GM12865 (cell line): ENCODE measurements at regions not wholly inside any gene's neighbourhood (a gene's known extent, or its start where the extent isn't known, plus 50 kb on each side); places are given as distances from the start of the nearest gene placed in this dataset.

Source experiments
- DNase-seq: peaks from one replicate; pipeline ENCODE4 v3.0.0; 2010; ENCODE audit warnings: low read depth
- H3K4me3 ChIP-seq: 2 replicates; pipeline ENCODE4 v1.5.1; 2011; ENCODE audit warnings: mild to moderate bottlenecking, low read depth, low read length, control low read depth
- TF ChIP-seq, protein P1 (sequence below): IDR thresholded peaks from 2 replicates; pipeline ENCODE4 v1.5.1; 2011; ENCODE audit warnings: low read length, control low read depth, low read depth, inconsistent platforms; ENCODE audit not compliant: insufficient read depth; ENCODE audit errors: missing control alignments

DNA sequence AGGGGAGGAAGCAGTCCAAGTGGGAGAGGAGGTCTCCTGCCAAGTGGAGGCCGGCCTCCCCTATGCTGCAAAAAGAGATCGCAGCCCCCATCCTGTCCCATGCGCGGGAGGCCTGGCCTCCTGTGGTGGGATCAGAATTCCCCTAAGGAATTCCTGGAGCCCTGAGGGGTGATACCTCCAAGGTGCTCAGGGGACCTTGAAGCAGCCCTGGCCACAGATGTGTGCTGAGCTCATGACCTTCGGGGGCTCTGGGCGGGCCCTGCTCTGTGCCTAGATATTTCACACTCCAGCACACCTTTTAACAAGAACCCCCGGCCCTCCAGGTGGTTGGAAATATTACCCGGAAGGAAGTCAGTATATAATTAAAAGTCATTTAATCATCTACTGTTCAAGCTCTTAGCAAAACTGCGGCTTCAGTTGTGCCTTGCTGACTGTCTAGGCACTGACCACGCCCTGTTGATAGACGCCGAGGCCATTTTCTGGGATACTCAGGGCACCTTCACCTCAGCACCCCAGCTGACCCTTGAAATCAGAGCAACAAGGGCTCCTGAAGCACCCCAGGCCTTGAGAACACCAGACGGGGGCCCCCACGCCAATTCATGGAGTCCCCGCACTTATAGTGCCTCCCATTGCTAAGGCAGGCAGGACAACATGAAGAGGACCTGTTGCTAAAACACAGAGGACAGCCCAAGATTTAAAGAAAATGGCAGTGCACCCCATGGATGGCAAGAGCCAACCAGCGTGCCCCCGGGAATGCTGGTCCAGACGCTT, 119.1 kb downstream of the NDUFA10 start:
- TF ChIP-seq, protein P1, sequence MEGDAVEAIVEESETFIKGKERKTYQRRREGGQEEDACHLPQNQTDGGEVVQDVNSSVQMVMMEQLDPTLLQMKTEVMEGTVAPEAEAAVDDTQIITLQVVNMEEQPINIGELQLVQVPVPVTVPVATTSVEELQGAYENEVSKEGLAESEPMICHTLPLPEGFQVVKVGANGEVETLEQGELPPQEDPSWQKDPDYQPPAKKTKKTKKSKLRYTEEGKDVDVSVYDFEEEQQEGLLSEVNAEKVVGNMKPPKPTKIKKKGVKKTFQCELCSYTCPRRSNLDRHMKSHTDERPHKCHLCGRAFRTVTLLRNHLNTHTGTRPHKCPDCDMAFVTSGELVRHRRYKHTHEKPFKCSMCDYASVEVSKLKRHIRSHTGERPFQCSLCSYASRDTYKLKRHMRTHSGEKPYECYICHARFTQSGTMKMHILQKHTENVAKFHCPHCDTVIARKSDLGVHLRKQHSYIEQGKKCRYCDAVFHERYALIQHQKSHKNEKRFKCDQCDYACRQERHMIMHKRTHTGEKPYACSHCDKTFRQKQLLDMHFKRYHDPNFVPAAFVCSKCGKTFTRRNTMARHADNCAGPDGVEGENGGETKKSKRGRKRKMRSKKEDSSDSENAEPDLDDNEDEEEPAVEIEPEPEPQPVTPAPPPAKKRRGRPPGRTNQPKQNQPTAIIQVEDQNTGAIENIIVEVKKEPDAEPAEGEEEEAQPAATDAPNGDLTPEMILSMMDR: no peak
- DNase-seq: no peak
- no peak overlapping the region for H3K4me3 ChIP-seq

DNA sequence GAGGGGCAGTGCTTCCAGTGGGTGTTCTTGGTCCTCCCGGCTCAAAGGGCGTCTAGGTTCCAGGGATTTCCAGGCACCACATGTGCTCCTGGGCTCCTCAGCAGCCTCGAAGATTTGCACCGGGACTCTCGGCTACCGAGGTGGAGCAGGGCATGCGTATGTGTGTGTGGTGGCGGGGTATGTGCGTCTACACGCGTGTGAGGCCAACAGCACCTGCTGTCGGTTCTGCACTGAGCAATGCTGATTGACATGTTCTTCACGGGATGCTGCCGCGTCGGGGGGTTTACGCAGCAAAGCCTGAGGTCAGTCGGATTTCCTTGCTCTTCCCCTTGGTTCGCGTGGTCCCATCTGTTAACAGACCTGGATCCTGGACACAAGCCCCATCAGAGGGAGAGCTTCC, 119.8 kb downstream of the NDUFA10 start:
- TF ChIP-seq, protein P1: no peak
- DNase-seq: no peak
- no peak overlapping the region for H3K4me3 ChIP-seq

DNA sequence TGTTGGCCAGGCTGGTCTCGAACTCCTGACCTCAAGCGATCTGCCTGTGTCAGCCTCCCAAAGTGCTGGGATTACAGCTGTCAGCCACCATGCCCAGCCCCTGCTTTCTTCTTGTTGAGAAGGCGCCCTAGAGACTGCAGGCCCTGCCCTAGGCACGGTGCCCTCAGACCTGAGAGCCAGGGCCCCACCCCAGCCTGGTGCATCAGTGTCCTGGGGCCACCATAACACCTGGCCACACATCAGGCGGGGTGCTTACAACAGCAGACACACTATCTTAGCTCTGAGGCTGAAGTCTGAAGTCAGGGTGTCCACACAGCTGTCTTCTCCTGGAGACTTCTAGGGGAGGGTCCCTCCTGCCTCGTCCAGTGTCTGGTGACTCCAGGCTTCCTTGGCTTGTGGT, 120.6 kb downstream of the NDUFA10 start:
- TF ChIP-seq, protein P1: no peak
- DNase-seq: no peak

DNA sequence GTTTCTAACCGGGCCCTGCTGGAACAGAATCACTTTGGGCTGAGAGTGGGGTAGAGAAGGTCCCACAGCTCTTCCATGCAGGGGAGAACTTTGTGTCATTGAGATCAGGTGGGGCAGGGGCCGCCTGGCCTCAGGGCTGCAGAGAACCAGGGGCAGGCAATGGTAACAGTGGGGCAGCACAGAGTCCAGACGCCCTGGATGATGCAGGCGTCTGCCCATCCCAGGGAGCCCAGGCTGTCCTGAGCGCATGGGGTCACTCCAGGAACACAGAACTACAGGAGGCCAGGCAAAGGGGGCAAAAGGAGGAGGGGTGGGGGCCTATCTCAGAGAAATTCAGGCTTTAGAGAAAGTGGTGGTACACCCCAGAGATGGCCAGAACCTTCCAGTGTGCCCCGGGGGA, 121.3 kb downstream of the NDUFA10 start:
- DNase-seq: no peak
- TF ChIP-seq, protein P1: no peak
- H3K4me3 ChIP-seq: no peak overlapping the region

More for the DNA sequence above, 120.6 kb downstream of the NDUFA10 start:
- no peak overlapping the region for H3K4me3 ChIP-seq

DNA sequence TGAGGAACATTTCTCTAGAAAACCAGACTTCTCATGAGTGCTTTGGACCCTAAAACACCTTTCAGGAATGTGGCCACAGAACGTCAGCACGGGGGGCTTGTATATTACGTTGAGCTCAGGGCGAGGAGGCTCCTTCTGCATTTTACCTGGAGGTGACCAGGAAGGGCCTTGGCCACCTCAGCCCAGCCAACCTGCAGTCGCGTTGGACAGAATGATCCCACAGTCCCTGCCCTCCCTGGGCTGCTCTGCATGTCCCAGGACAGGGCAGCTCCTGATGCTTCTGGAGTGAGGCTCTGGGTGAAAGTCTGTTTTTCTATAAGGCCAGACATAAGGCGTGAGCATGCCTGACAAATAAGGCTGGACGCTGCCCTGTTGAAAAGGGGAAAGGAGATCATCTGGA, 121.9 kb downstream of the NDUFA10 start:
- no peak for DNase-seq
- TF ChIP-seq, protein P1: no peak
- no peak overlapping the region for H3K4me3 ChIP-seq

DNA sequence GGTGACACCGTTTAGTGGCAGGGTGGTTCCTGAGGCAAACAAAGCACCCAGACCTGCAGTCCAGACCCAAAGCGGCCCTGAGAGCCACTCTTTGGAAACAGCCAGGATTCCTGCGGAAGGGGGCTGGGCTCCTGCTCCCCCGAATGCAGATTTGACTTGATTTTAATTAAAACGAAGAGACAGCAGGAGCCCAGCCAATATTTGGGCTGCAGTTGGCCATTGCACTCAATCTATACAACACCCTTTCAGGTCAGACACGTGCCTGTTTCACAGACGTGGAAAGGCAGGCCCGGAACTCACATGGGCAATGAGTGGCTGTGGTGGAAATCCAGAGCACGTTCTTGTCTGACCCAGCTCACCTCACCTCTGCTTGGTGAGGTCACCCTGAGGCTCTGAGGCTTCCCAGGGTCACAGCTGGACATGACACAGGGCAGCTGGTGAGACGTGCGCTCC, 122.4 kb downstream of the NDUFA10 start:
- no peak for DNase-seq
- H3K4me3 ChIP-seq: no peak overlapping the region
- TF ChIP-seq, protein P1: no peak
